OCI-LY3 (cell line): ENCODE measurements at regions not wholly inside any gene's neighbourhood (a gene's known extent, or its start where the extent isn't known, plus 50 kb on each side); places are given as distances from the start of the nearest gene placed in this dataset.

ENCODE experiments used
- H2AFZ ChIP-seq: fragments of 200-600, 300-600 bp; shearing (Covaris generic); 2 replicates; pipeline ENCODE4 v1.6.0; 2014; ENCODE audit warnings: antibody characterized with exemption, low read depth, low read length
- H3K27ac ChIP-seq: fragments of 200-600, 300-600 bp; sonication (generic); 2 replicates; pipeline ENCODE4 v1.5.1; 2014; ENCODE audit warnings: mild to moderate bottlenecking, low read length, moderate library complexity, mixed read lengths
- H3K27me3 ChIP-seq: fragments of 200-600, 300-600 bp; sonication (generic); 2 replicates; pipeline ENCODE4 v1.6.1; 2014; ENCODE audit warnings: low read depth, low read length, mixed read lengths
- H3K36me3 ChIP-seq: fragments of 200-600, 300-600 bp; sonication (generic); replicated peaks from 2 replicates; pipeline ENCODE3; 2014; ENCODE audit warnings: low read depth, low read length, mixed read lengths
- H3K4me1 ChIP-seq: fragments of 300-600, 200-600 bp; sonication (generic); 2 replicates; pipeline ENCODE4 v1.6.1; 2014; ENCODE audit warnings: low read length, mixed read lengths
- H3K4me2 ChIP-seq: fragments of 200-600, 300-600 bp; sonication (generic); 2 replicates; pipeline ENCODE4 v1.6.1; 2014; ENCODE audit warnings: low read length, mixed read lengths
- H3K4me3 ChIP-seq: fragments of 300-600, 200-600 bp; sonication (generic); 2 replicates; pipeline ENCODE4 v1.5.1; 2014; ENCODE audit warnings: antibody characterized with exemption, mild to moderate bottlenecking, low read length, moderate library complexity
- H3K79me2 ChIP-seq: fragments of 300-600, 200-600 bp; shearing (Covaris generic); 2 replicates; pipeline ENCODE4 v1.6.1; 2014; ENCODE audit warnings: mild to moderate bottlenecking, low read length, mixed read lengths
- H3K9ac ChIP-seq: fragments of 300-600, 200-600 bp; shearing (Covaris generic); 2 replicates; pipeline ENCODE4 v1.6.0; 2014; ENCODE audit warnings: mild to moderate bottlenecking, low read length, moderate library complexity
- H3K9me3 ChIP-seq: fragments of 200-600, 300-600 bp; shearing (Covaris generic); 2 replicates; pipeline ENCODE4 v1.6.1; 2014; ENCODE audit warnings: low read length, mixed read lengths; ENCODE audit not compliant: insufficient read depth
- H4K20me1 ChIP-seq: fragments of 200-600, 300-600 bp; sonication (generic); 2 replicates; pipeline ENCODE4 v1.6.1; 2016; ENCODE audit warnings: low read length, mixed read lengths; ENCODE audit not compliant: insufficient read depth
- EZH2phosphoT487 ChIP-seq: fragments of 200-600 bp; shearing (Covaris generic); IDR thresholded peaks from 2 replicates; pipeline ENCODE4 v1.6.1; 2018; ENCODE audit warnings: antibody characterized with exemption, mixed run types, low read depth
- TF ChIP-seq, protein P1 (sequence below): fragments of 200-600, 300-600 bp; sonication (generic); IDR thresholded peaks from 2 replicates; pipeline ENCODE4 v1.5.1; 2014; ENCODE audit warnings: antibody characterized with exemption, low read length, low read depth

DNA sequence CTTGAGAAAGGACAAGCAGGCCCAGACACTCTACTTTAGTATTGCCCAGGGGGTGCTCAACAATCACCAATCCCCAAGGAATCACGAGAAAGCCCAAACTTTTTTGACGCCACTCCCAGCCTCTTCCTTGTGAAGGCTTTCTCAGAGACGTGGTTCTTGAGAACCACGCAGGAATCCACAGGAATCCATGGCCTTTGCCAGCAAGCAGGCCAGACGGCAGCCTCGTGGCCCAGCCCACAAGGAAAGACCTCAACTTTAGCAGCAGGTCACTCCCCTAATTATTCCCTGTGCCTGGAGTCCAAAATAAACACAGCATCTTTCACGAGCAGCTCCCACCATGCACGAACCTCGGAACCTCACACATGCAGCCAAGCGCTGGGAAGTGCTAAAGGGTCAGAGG is 104.2 kb downstream of the WT1 start:
- no peak overlapping the region for H3K9ac ChIP-seq
- no peak overlapping the region for H3K27ac ChIP-seq
- TF ChIP-seq, protein P1, sequence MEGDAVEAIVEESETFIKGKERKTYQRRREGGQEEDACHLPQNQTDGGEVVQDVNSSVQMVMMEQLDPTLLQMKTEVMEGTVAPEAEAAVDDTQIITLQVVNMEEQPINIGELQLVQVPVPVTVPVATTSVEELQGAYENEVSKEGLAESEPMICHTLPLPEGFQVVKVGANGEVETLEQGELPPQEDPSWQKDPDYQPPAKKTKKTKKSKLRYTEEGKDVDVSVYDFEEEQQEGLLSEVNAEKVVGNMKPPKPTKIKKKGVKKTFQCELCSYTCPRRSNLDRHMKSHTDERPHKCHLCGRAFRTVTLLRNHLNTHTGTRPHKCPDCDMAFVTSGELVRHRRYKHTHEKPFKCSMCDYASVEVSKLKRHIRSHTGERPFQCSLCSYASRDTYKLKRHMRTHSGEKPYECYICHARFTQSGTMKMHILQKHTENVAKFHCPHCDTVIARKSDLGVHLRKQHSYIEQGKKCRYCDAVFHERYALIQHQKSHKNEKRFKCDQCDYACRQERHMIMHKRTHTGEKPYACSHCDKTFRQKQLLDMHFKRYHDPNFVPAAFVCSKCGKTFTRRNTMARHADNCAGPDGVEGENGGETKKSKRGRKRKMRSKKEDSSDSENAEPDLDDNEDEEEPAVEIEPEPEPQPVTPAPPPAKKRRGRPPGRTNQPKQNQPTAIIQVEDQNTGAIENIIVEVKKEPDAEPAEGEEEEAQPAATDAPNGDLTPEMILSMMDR: no peak
- no peak for TF ChIP-seq EZH2phosphoT487
- no peaks in the 10 kb centered on the region for H4K20me1 ChIP-seq
- H3K4me3 ChIP-seq: no peak overlapping the region
- H3K79me2 ChIP-seq: no peaks in the 10 kb centered on the region
- no peak overlapping the region for H3K4me2 ChIP-seq
- no peaks in the 10 kb centered on the region for H3K4me1 ChIP-seq
- no peaks in the 10 kb centered on the region for H3K27me3 ChIP-seq
- no peaks in the 10 kb centered on the region for H3K36me3 ChIP-seq
- no peaks in the 10 kb centered on the region for H3K9me3 ChIP-seq
- no peak overlapping the region for H2AFZ ChIP-seq

DNA sequence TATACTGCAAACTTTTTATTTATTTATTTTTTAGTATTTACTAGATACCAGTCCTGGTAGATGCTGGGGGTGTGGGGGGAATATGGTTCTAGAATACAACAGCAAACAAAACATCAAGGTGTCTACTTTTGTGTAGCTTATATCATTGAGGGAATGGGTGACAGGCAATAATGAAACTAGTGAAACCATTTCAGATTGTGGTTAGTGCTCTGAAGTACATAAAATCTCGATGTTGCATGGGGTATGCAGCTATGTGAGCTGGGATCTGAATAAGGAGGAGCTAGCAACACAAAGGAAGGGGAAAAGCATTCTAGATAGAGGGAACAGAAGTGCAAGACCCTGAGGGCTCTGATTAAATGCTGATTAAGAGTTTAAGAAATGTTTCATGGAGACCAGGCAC is 103.5 kb downstream of the WT1 start:
- Histone ChIP-seq H3K4me3 (no peak overlapping the region), H3K9ac (no peak overlapping the region), H3K4me2 (no peak overlapping the region), H3K79me2 (no peaks in the 10 kb centered on the region), H3K4me1 (no peaks in the 10 kb centered on the region), H4K20me1 (no peaks in the 10 kb centered on the region), H2AFZ (no peak overlapping the region), H3K9me3 (no peaks in the 10 kb centered on the region), H3K27me3 (no peaks in the 10 kb centered on the region), H3K36me3 (no peaks in the 10 kb centered on the region), H3K27ac (no peak overlapping the region)
- no peak for TF ChIP-seq EZH2phosphoT487
- TF ChIP-seq, protein P1: no peak

DNA sequence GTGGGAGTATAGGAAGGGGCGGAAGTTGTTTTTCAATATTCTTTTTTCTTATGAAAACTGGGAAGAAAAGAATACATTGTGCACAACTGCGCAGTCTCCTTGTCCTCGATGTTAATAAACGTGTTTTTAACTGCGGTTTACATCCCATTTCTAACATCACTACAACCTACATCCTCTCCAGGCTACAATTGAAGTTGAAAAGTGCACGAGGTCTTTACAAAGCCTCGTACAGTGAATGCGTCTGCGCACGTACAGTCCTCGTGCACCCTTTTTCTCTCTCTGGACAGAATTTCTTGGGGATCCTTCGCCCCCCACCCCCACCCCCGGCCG is 102.4 kb downstream of the WT1 start:
- Histone ChIP-seq H3K27ac (no peak overlapping the region), H4K20me1 (no peaks in the 10 kb centered on the region), H3K4me1 (no peaks in the 10 kb centered on the region), H3K79me2 (no peaks in the 10 kb centered on the region), H3K36me3 (no peaks in the 10 kb centered on the region), H3K4me3 (no peak overlapping the region), H3K9ac (no peak overlapping the region), H2AFZ (no peak overlapping the region), H3K4me2 (no peak overlapping the region), H3K27me3 (no peaks in the 10 kb centered on the region), H3K9me3 (no peaks in the 10 kb centered on the region)
- TF ChIP-seq, protein P1: no peak
- TF ChIP-seq EZH2phosphoT487: no peak

DNA sequence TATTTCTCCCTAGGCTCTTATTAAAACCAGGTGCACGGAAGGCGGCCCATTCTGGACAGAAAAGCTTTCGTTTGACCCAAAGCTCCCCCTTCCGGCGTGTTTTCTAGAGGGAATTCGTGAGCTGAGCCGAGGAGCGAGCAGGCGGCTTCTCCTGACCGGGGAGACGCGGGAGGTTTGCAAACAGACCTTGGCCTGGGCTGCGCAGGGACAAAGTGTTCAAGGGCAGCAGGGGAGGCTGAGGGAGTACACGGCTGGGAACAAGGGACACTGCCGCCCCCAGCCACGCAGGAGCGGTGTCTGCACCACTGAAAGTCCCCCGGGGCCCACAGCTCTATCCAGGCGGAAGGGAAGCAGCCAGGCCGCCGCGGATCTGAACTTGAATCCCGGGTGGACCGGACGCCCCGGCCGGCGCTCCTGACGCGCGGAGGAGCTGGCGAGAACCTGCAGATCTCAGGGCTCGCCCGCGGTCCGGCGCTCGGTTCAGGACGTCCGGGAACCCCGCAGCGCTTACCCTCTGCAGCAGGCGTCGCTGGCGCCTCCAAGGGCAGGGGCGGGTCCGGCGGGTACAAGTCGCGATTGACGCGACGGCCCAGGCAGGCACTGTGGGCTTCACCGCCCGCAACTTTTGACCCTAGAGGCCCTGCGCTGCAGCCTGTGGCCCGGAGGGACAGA is 101.9 kb downstream of the WT1 start:
- H3K4me1 ChIP-seq: no peaks in the 10 kb centered on the region
- no peak overlapping the region for H3K27ac ChIP-seq
- H4K20me1 ChIP-seq: no peaks in the 10 kb centered on the region
- no peaks in the 10 kb centered on the region for H3K36me3 ChIP-seq
- no peaks in the 10 kb centered on the region for H3K79me2 ChIP-seq
- H3K27me3 ChIP-seq: no peaks in the 10 kb centered on the region
- H3K4me2 ChIP-seq: no peak overlapping the region
- H2AFZ ChIP-seq: no peak overlapping the region
- H3K9me3 ChIP-seq: no peaks in the 10 kb centered on the region
- no peak for TF ChIP-seq EZH2phosphoT487
- TF ChIP-seq, protein P1: no peak
- no peak overlapping the region for H3K4me3 ChIP-seq
- H3K9ac ChIP-seq: no peak overlapping the region
